ENCODE measurements at regions not wholly inside any gene's neighbourhood (a gene's known extent, or its start where the extent isn't known, plus 50 kb on each side); places are given as distances from the start of the nearest gene placed in this dataset.

GRCh38 chr7:15795393-15795792 lies 108.9 kb upstream of the MEOX2 start:
- Mint-ChIP-seq H3K4me1 (no peaks in the 10 kb centered on the region), H3K9me3 (no peaks in the 10 kb centered on the region), H3K27ac (no peak overlapping the region), H3K4me3 (no peak overlapping the region), H3K27me3 (ENCODE audit: insufficient read depth, low read depth, poor library complexity) (no peaks in the 10 kb centered on the region), H3K36me3 (ENCODE audit: low read depth) (no peaks in the 10 kb centered on the region)
- no peaks in the 10 kb centered on the region for H3K4me1 ChIP-seq (ENCODE audit: insufficient read depth)
- no peaks in the 10 kb centered on the region; the same call in 1 of the 2 replicates for H3K9me2 ChIP-seq (ENCODE audit: insufficient read depth)
- no peak overlapping the region for H2AFZ ChIP-seq
- ATAC-seq (no peak), DNase-seq (ENCODE audit: low spot score) (no peak)
- H3K79me2 ChIP-seq (replicated peaks; ENCODE audit: insufficient read depth), result no peaks in the 10 kb centered on the region
- no peaks in the 10 kb centered on the region for H4K20me1 ChIP-seq (replicated peaks; ENCODE audit: insufficient read depth)
- H3K4me2 ChIP-seq, result no peak overlapping the region
- no peak for TF ChIP-seq CREB1 (CRISPR knock-in tag; IDR thresholded peaks at IDR 0.05; ENCODE audit: low read depth)
- TF ChIP-seq POLR2AphosphoS5 (IDR thresholded peaks at IDR 0.05; ENCODE audit: low read depth), result no peak
- no peak for TF ChIP-seq EZH2phosphoT487 (IDR thresholded peaks at IDR 0.05; ENCODE audit: unreplicated experiment)
- TF ChIP-seq ZNF331 (CRISPR knock-in tag; IDR thresholded peaks at IDR 0.05; ENCODE audit: low read depth), result no peak
- no peak for TF ChIP-seq REST (IDR thresholded peaks at IDR 0.05; ENCODE audit: unreplicated experiment)
- no peak for TF ChIP-seq EZH2 (IDR thresholded peaks at IDR 0.05; ENCODE audit: low read depth, unreplicated experiment)
- no peak for TF ChIP-seq CTCF (conservative IDR thresholded peaks at IDR 0.05; ENCODE audit: low read depth in 2 of 2)
- no peak for TF ChIP-seq JUNB (IDR thresholded peaks at IDR 0.05; ENCODE audit: unreplicated experiment)
- no peak for TF ChIP-seq ETS1 (IDR thresholded peaks at IDR 0.05)
- TF ChIP-seq ZNF114 (CRISPR knock-in tag; IDR thresholded peaks at IDR 0.05), result no peak
- TF ChIP-seq NANOG (IDR thresholded peaks at IDR 0.05; ENCODE audit: borderline replicate concordance), result no peak
- no peak for TF ChIP-seq ZNF462 (CRISPR knock-in tag; IDR thresholded peaks at IDR 0.05)
- no peak for TF ChIP-seq STAT1 (IDR thresholded peaks at IDR 0.05; ENCODE audit: unreplicated experiment)
- H3K27me3 ChIP-seq (ENCODE audit: insufficient read depth), result no peaks in the 10 kb centered on the region
- no peak overlapping the region for H3K27ac ChIP-seq (ENCODE audit: low read depth)
- no peaks in the 10 kb centered on the region for H3F3A ChIP-seq (replicated peaks; ENCODE audit: low read depth)
- H3K4me3 ChIP-seq, result no peak overlapping the region
- H3K36me3 ChIP-seq (ENCODE audit: insufficient read depth), result no peaks in the 10 kb centered on the region

Measured in GM23338 (cell line).